Upper lobe of left lung (tissue), 4 donors: ENCODE measurements at regions not wholly inside any gene's neighbourhood (a gene's known extent, or its start where the extent isn't known, plus 50 kb on each side); places are given as distances from the start of the nearest gene placed in this dataset.
A peak's percentile ranks its signal among the peaks of the same experiment; 100 is the strongest.

ENCODE experiments used
- EP300 ChIP-seq, 4 donors: sonication (generic); formaldehyde crosslinking; IDR thresholded peaks; one replicate each; pipeline ENCODE4 v1.5.1; 2017; ENCODE audit warnings: antibody characterized with exemption in 4 of 4, control low read depth in 2 of 4
- TF ChIP-seq, protein P1 (sequence below), 6 experiments: fragments of 450-650 bp in 4 of 6; fragments of 200-600 bp in 2 of 6; sonication (generic) in 2 of 6; IDR thresholded peaks; one replicate each; pipeline ENCODE4 v1.5.1; 2016 to 2019; ENCODE audit warnings: antibody characterized with exemption in 6 of 6

- TF ChIP-seq, protein P1, sequence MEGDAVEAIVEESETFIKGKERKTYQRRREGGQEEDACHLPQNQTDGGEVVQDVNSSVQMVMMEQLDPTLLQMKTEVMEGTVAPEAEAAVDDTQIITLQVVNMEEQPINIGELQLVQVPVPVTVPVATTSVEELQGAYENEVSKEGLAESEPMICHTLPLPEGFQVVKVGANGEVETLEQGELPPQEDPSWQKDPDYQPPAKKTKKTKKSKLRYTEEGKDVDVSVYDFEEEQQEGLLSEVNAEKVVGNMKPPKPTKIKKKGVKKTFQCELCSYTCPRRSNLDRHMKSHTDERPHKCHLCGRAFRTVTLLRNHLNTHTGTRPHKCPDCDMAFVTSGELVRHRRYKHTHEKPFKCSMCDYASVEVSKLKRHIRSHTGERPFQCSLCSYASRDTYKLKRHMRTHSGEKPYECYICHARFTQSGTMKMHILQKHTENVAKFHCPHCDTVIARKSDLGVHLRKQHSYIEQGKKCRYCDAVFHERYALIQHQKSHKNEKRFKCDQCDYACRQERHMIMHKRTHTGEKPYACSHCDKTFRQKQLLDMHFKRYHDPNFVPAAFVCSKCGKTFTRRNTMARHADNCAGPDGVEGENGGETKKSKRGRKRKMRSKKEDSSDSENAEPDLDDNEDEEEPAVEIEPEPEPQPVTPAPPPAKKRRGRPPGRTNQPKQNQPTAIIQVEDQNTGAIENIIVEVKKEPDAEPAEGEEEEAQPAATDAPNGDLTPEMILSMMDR (IDR thresholded peaks at IDR 0.05): no peak
- TF ChIP-seq EP300 (IDR thresholded peaks at IDR 0.05): peak in 1 of 4 donors; percentile 80
These were observed 393.8 kb downstream of the AASDHPPT start for GRCh38 chr11:106471276-106471675.
